ENCODE measurements at regions not wholly inside any gene's neighbourhood (a gene's known extent, or its start where the extent isn't known, plus 50 kb on each side); places are given as distances from the start of the nearest gene placed in this dataset.

- Histone ChIP-seq H3K36me3 (ENCODE audit: control insufficient read depth in 2 of 4, insufficient read depth in 4 of 4, low read length in 3 of 4) (no peaks in the 10 kb centered on the region), H3K4ac (replicated peaks; ENCODE audit: insufficient read length, low read depth, low read length) (no peak overlapping the region), H3K4me2 (ENCODE audit: insufficient read depth in 1 of 2, low read depth in 2 of 2, low read length in 2 of 2) (no peak overlapping the region), H4K91ac (replicated peaks; ENCODE audit: insufficient read length, low read length) (no peak overlapping the region), H3K23ac (ENCODE audit: insufficient read length) (no peak overlapping the region), H2BK20ac (ENCODE audit: low read length) (no peak overlapping the region), H3K9ac (replicated peaks in 1 of 4; ENCODE audit: extremely low read depth in 1 of 4, low read depth in 3 of 4, low read length in 3 of 4) (no peak overlapping the region), H2BK15ac (ENCODE audit: low read length) (no peak overlapping the region), H3K14ac (ENCODE audit: insufficient read length) (no peak overlapping the region), H3K4me3 (ENCODE audit: extremely low read depth in 1 of 4, insufficient read depth in 2 of 4, low read depth in 3 of 4, low read length in 4 of 4) (no peak overlapping the region), H3K27me3 (replicated peaks in 1 of 4; ENCODE audit: control insufficient read depth in 3 of 4, extremely low read depth in 1 of 4, insufficient read depth in 3 of 4, low read length in 3 of 4) (no peaks in the 10 kb centered on the region), H3K27ac (ENCODE audit: low read depth, low read length) (no peak overlapping the region), H2AK5ac (ENCODE audit: low read depth, low read length) (no peak overlapping the region), H3K23me2 (ENCODE audit: low read depth, low read length) (no peaks in the 10 kb centered on the region; the same call in 1 of the 2 replicates), H2BK120ac (replicated peaks; ENCODE audit: low read depth, low read length) (no peak overlapping the region), H3K4me1 (replicated peaks in 1 of 4; ENCODE audit: control insufficient read depth in 3 of 4, insufficient read depth in 4 of 4, low read length in 3 of 4) (no peaks in the 10 kb centered on the region), H4K5ac (ENCODE audit: insufficient read length, low read depth, low read length) (no peak overlapping the region), H2BK12ac (ENCODE audit: low read depth, low read length) (no peak overlapping the region), H3K9me3 (ENCODE audit: insufficient read depth in 2 of 2, low read depth in 1 of 2, low read length in 1 of 2) (no peaks in the 10 kb centered on the region), H2AFZ (ENCODE audit: low read length) (no peak overlapping the region), H4K8ac (ENCODE audit: extremely low read depth, insufficient read depth, low read length) (no peak overlapping the region), H3K18ac (ENCODE audit: extremely low read depth, low read length) (no peak overlapping the region), H3K56ac (replicated peaks; ENCODE audit: insufficient read length, low read depth, low read length) (no peak overlapping the region), H4K20me1 (replicated peaks in 1 of 2; ENCODE audit: control insufficient read depth in 1 of 2, insufficient read depth in 2 of 2, low read length in 2 of 2) (no peaks in the 10 kb centered on the region), H2BK5ac (ENCODE audit: low read depth, low read length) (no peak overlapping the region), H3K79me2 (ENCODE audit: control insufficient read depth in 1 of 2, insufficient read depth in 2 of 2, low read length in 2 of 2) (no peaks in the 10 kb centered on the region), H3K79me1 (ENCODE audit: low read depth, low read length) (no peaks in the 10 kb centered on the region)
- ChIA-PET CTCF (ENCODE audit: partially characterized antibody) (no interaction called here), POLR2A (ENCODE audit: partially characterized antibody) (no interaction called here)
- DNase-seq (ENCODE audit: low read depth in 1 of 2, low spot score in 2 of 2) (no peak), FAIRE-seq (no peak)
- WGBS, 2 experiments (ENCODE audit: extremely low coverage in 1 of 2, insufficient coverage in 1 of 2, insufficient read length in 1 of 2, insufficient replicate concordance in 2 of 2, low coverage in 1 of 2, low lambda C conversion rate in 2 of 2, missing lambda C conversion rate in 1 of 2): 79% methylated on average over 4 of the region's 4 CpGs; no CpG with 5 or more reads in 1 of the 2 experiments
- TF ChIP-seq SAP30 (IDR thresholded peaks at IDR 0.05; ENCODE audit: insufficient read depth, insufficient replicate concordance, low read length): no peak
- TF ChIP-seq CREB1 (IDR thresholded peaks at IDR 0.05): no peak
- TF ChIP-seq SP4 (IDR thresholded peaks at IDR 0.05; ENCODE audit: low read length): no peak
- no peak for TF ChIP-seq PHF8 (conservative IDR thresholded peaks at IDR 0.05; ENCODE audit: low read depth, low read length)
- no peak for TF ChIP-seq TEAD4 (IDR thresholded peaks at IDR 0.05; ENCODE audit: low read depth, low read length)
- TF ChIP-seq RAD21 (IDR thresholded peaks at IDR 0.05 in 1 of 2, conservative IDR thresholded peaks at IDR 0.05 in 1 of 2; ENCODE audit: low read depth in 2 of 2, low read length in 2 of 2): no peak
- TF ChIP-seq, protein P1, sequence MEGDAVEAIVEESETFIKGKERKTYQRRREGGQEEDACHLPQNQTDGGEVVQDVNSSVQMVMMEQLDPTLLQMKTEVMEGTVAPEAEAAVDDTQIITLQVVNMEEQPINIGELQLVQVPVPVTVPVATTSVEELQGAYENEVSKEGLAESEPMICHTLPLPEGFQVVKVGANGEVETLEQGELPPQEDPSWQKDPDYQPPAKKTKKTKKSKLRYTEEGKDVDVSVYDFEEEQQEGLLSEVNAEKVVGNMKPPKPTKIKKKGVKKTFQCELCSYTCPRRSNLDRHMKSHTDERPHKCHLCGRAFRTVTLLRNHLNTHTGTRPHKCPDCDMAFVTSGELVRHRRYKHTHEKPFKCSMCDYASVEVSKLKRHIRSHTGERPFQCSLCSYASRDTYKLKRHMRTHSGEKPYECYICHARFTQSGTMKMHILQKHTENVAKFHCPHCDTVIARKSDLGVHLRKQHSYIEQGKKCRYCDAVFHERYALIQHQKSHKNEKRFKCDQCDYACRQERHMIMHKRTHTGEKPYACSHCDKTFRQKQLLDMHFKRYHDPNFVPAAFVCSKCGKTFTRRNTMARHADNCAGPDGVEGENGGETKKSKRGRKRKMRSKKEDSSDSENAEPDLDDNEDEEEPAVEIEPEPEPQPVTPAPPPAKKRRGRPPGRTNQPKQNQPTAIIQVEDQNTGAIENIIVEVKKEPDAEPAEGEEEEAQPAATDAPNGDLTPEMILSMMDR (IDR thresholded peaks at IDR 0.05; ENCODE audit: control extremely low read depth in 1 of 3, insufficient read depth in 1 of 3, low read depth in 1 of 3, low read length in 3 of 3): no peak
- TF ChIP-seq RBBP5 (IDR thresholded peaks at IDR 0.05; ENCODE audit: borderline replicate concordance, low read depth, low read length): no peak
- TF ChIP-seq TAF7 (optimal IDR thresholded peaks at IDR 0.05; ENCODE audit: borderline replicate concordance, low read depth, low read length): no peak
- no peak for TF ChIP-seq POU5F1 (IDR thresholded peaks at IDR 0.05; ENCODE audit: low read depth, low read length)
- no peak for TF ChIP-seq HDAC6 (IDR thresholded peaks at IDR 0.05; ENCODE audit: low read depth, low read length)
- TF ChIP-seq TCF12 (IDR thresholded peaks at IDR 0.05; ENCODE audit: low read depth, low read length): no peak
- no peak for TF ChIP-seq NRF1 (IDR thresholded peaks at IDR 0.05; ENCODE audit: low read depth, low read length)
Observed at GRCh38 chr7:19464751-19465150, 244.1 kb downstream of the POLR1F start.

Measured in H1 (cell line).